B cell (primary cell): ENCODE measurements at regions not wholly inside any gene's neighbourhood (a gene's known extent, or its start where the extent isn't known, plus 50 kb on each side); places are given as distances from the start of the nearest gene placed in this dataset.

Source experiments
- ATAC-seq: fragments of 200-7000 bp; cut with Tn5 transposase; one replicate; pipeline ENCODE4 v1.10.0; 2021; ENCODE audit warnings: low read depth, mild to moderate bottlenecking, moderate number of reproducible peaks, moderate library complexity
- CTCF ChIA-PET: fragments of 350-600 bp; sonication (Branson Sonifier 250); formaldehyde crosslinking; loops from one replicate; lab custom pipeline; 2021; ENCODE audit warnings: antibody characterized with exemption, inconsistent platforms; lab: Charles Lee
- POLR2A ChIA-PET: fragments of 350-600 bp; sonication (Branson Sonifier 250); formaldehyde crosslinking; loops from one replicate; lab custom pipeline; 2021; ENCODE audit warnings: antibody characterized with exemption; lab: Charles Lee
- DNase-seq: peaks from one replicate; pipeline ENCODE4 v3.0.0; 2013
- H2AFZ ChIP-seq: 2 replicates; pipeline ENCODE4 v1.6.1; 2012; ENCODE audit warnings: mild to moderate bottlenecking, low read depth, low read length; ENCODE audit not compliant: insufficient read depth, poor library complexity, severe bottlenecking
- H3K27ac ChIP-seq, 2 donors: 1 replicate in 1 of 2; 2 replicates in 1 of 2; pipeline ENCODE4 v1.5.1; 2012 to 2013; ENCODE audit warnings: low read length in 2 of 2, mild to moderate bottlenecking in 2 of 2, moderate library complexity in 1 of 2
- H3K27me3 ChIP-seq, 4 experiments: fragments of 200-600 bp in 1 of 4; sonication (generic) in 1 of 4; replicated peaks in 1 of 4; 1 replicate in 2 of 4; 2 replicates in 2 of 4; pipeline versions ENCODE4 v1.6.1 to v1.7.0; 2013 to 2016; ENCODE audit warnings: low read length in 3 of 4, mild to moderate bottlenecking in 2 of 4, mixed read lengths in 1 of 4, moderate library complexity in 1 of 4; ENCODE audit not compliant: insufficient read depth in 4 of 4, control insufficient read depth in 3 of 4; ENCODE audit errors: control extremely low read depth in 1 of 4
- H3K36me3 ChIP-seq, 2 experiments: replicated peaks in 1 of 2; 1 replicate in 1 of 2; 2 replicates in 1 of 2; pipeline versions ENCODE4 v1.6.1 to v1.7.1; 2013; ENCODE audit warnings: low read length in 1 of 2; ENCODE audit not compliant: insufficient read depth in 2 of 2, control insufficient read depth in 1 of 2; ENCODE audit errors: control extremely low read depth in 1 of 2, extremely low read depth in 1 of 2
- H3K4me1 ChIP-seq, 2 donors: fragments of 200-600 bp in 1 of 2; sonication (generic) in 1 of 2; 1 replicate in 1 of 2; 2 replicates in 1 of 2; pipeline versions ENCODE4 v1.5.1 to v1.6.1; 2013 to 2017; ENCODE audit warnings: low read length in 2 of 2; ENCODE audit not compliant: control insufficient read depth in 2 of 2, insufficient read depth in 2 of 2
- H3K4me2 ChIP-seq: replicated peaks from 2 replicates; pipeline ENCODE3; 2012; ENCODE audit warnings: mild to moderate bottlenecking, low read depth, low read length; ENCODE audit not compliant: poor library complexity, severe bottlenecking
- H3K4me3 ChIP-seq, 5 experiments: fragments of 200-600 bp in 1 of 5; sonication (generic) in 1 of 5; 1 replicate in 3 of 5; 2 replicates in 2 of 5; pipeline versions ENCODE4 v1.5.1 to v1.7.0; 2011 to 2016; ENCODE audit warnings: low read length in 4 of 5, mild to moderate bottlenecking in 4 of 5, low read depth in 2 of 5, control low read depth in 1 of 5, moderate library complexity in 1 of 5; ENCODE audit not compliant: insufficient read depth in 1 of 5; ENCODE audit errors: control extremely low read depth in 1 of 5, extremely low read depth in 1 of 5
- H3K79me2 ChIP-seq: fragments of 200-600 bp; sonication (generic); one replicate; pipeline ENCODE4 v1.6.0; 2016; ENCODE audit warnings: low read length; ENCODE audit not compliant: control insufficient read depth, insufficient read depth
- H3K9ac ChIP-seq: fragments of 200-600 bp; sonication (generic); 2 replicates; pipeline ENCODE4 v1.6.1; 2017; ENCODE audit warnings: mild to moderate bottlenecking, low read length, moderate library complexity
- H3K9me3 ChIP-seq, 3 donors: one replicate each; pipeline versions ENCODE4 v1.6.1 to v1.7.1; 2013; ENCODE audit warnings: low read length in 2 of 3; ENCODE audit not compliant: control insufficient read depth in 2 of 3, insufficient read depth in 1 of 3; ENCODE audit errors: control extremely low read depth in 1 of 3
- H4K20me1 ChIP-seq: 2 replicates; pipeline ENCODE4 v1.6.0; 2012; ENCODE audit warnings: mild to moderate bottlenecking, low read length; ENCODE audit not compliant: insufficient read depth, control insufficient read depth, poor library complexity, severe bottlenecking
- H3K27ac Mint-ChIP-seq: one replicate; pipeline ENCODE4 v1.8.0; 2021; ENCODE audit warnings: mixed read lengths
- H3K27me3 Mint-ChIP-seq: one replicate; pipeline ENCODE4 v1.8.0; 2021; ENCODE audit warnings: mixed read lengths
- H3K4me1 Mint-ChIP-seq: one replicate; pipeline ENCODE4 v1.8.0; 2021; ENCODE audit warnings: mixed read lengths
- H3K4me3 Mint-ChIP-seq: one replicate; pipeline ENCODE4 v1.8.0; 2021; ENCODE audit warnings: mixed read lengths
- H3K9me3 Mint-ChIP-seq: one replicate; pipeline ENCODE4 v1.8.0; 2022; ENCODE audit warnings: mixed read lengths; ENCODE audit not compliant: insufficient read depth
- CTCF ChIP-seq: fragments of 200-600 bp; IDR thresholded peaks from one replicate; pipeline ENCODE4 v1.8.0; 2022; ENCODE audit warnings: antibody characterized with exemption, mild to moderate bottlenecking
- EZH2 ChIP-seq: IDR thresholded peaks from 2 replicates; pipeline ENCODE4 v1.6.1; 2012; ENCODE audit warnings: borderline replicate concordance, low read depth, mild to moderate bottlenecking, moderate library complexity, low read length; ENCODE audit not compliant: insufficient read depth, poor library complexity, severe bottlenecking
- WGBS: methylation state at CpG from one replicate; pipeline ENCODE4 v1.1.5; 2013; ENCODE audit warnings: missing lambda C conversion rate; ENCODE audit not compliant: insufficient coverage; 5-methylcytosine and 5-hydroxymethylcytosine counted together
- intact Hi-C: fragments of 100-400 bp; cut with micrococcal nuclease; formaldehyde crosslinking; loops from one replicate; pipeline ENCODE4 v1.10.0; 2022

- ATAC-seq (no peak), DNase-seq (no peak)
- Histone ChIP-seq H3K27me3 (no peaks in the 10 kb centered on the region), H3K9me3 (peaks cover 0 to 3% (median 0%) of the 10 kb centered on the region in 3 donors), H3K79me2 (no peaks in the 10 kb centered on the region), H3K4me2 (peak overlapping the region; percentile 46), H3K9ac (no peak overlapping the region), H3K4me1 (peaks cover 47 to 49% of the 10 kb centered on the region in 2 donors), H3K27ac (no peak overlapping the region), H3K4me3 (no peak overlapping the region), H4K20me1 (no peaks in the 10 kb centered on the region), H3K36me3 (no peaks in the 10 kb centered on the region), H2AFZ (no peak overlapping the region)
- ChIA-PET CTCF (interaction anchor here (1.8 kb wide), 1 partner anchor 135 kb away, joined by 4 read pairs; no protein-coding TSS in a partner anchor), POLR2A (no interaction called here)
- intact Hi-C loops: loop anchor here (2.0 to 10.0 kb wide), 3 partner anchors 38 to 483 kb away; partner anchors contain the start of gene CTNNB1
- Mint-ChIP-seq H3K4me1 (peaks cover 58% of the 10 kb centered on the region), H3K4me3 (peak overlapping the region; percentile 45), H3K27ac (peak overlapping the region; percentile 47), H3K9me3 (no peaks in the 10 kb centered on the region), H3K27me3 (no peaks in the 10 kb centered on the region)
- TF ChIP-seq CTCF (no peak), EZH2 (no peak)
Measured at GRCh38 chr3:40715551-40715950, 190.8 kb downstream of the ZNF621 start.

GRCh38 chr3:40717471-40717870 is 192.7 kb downstream of the ZNF621 start:
- no peak for ATAC-seq
- Histone ChIP-seq H4K20me1 (no peaks in the 10 kb centered on the region), H3K9ac (no peak overlapping the region), H3K79me2 (no peaks in the 10 kb centered on the region), H3K4me3 (no peak overlapping the region), H3K27me3 (no peaks in the 10 kb centered on the region), H3K4me2 (no peak overlapping the region), H3K36me3 (no peaks in the 10 kb centered on the region), H3K27ac (no peak overlapping the region), H3K4me1 (peaks cover 47% of the 10 kb centered on the region in 2 donors), H2AFZ (no peak overlapping the region), H3K9me3 (peaks cover 0 to 3% (median 0%) of the 10 kb centered on the region in 3 donors)
- Mint-ChIP-seq H3K9me3 (no peaks in the 10 kb centered on the region), H3K4me1 (peaks cover 60% of the 10 kb centered on the region), H3K27ac (peak overlapping the region; percentile 33), H3K4me3 (no peak overlapping the region), H3K27me3 (no peaks in the 10 kb centered on the region)
- no peak for TF ChIP-seq CTCF
- TF ChIP-seq EZH2: no peak
- DNase-seq: no peak
- CTCF ChIA-PET: interaction anchor here (1.4 to 2.5 kb wide), 3 partner anchors 94 to 135 kb away, joined by 4 to 12 read pairs (median 7); no protein-coding TSS in a partner anchor
- intact Hi-C loops: loop anchor here (5.0 to 10.0 kb wide), 2 partner anchors 40 to 133 kb away; no protein-coding TSS in a partner anchor
- WGBS: no CpG with 5 or more reads among the region's 1 CpG
- POLR2A ChIA-PET: no interaction called here
